ENCODE measurements at regions not wholly inside any gene's neighbourhood (a gene's known extent, or its start where the extent isn't known, plus 50 kb on each side); places are given as distances from the start of the nearest gene placed in this dataset.
"Not testable (repeated sequence)": the region's sequence is repeated elsewhere in the genome, so short reads cannot be mapped to it uniquely, and the experiment has no call there.

DNA sequence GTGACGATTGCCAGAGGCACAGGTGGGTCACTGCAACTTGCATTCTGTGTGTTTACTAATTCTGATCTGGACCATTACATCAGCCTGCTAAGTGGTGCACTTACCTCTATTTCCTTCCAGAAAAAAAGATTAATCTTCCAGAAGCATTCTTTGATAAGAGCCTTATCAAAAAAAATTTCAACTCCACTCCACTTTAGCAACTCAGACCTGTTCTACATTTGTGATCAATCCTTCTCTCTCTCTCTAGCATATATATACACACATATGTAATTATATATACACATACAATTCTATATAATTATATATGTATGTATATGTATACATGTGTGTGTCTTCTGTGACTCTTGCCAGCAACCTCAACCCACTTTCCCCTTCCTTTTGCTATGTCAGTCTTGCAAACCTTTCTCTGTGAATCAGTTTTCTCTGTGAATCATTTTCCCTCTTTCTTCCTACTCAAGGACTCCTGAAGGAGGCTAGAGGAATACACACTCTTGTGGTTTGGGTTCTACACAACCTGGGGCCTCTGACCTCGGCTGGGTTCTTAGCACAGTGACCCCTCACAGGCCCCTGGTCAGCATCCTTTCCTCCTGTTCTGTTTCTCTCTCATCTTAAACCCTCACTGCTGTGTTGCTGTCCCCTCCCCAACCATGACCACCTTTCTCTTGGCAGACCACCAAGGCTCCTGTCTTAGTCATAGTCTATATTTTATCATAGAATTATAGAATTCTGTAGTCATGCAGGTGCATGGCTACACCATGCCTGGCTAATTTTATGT, 130.4 kb upstream of the PELI1 start:
- ATAC-seq (no peak), DNase-seq (no peak)
- intact Hi-C loops (cut with micrococcal nuclease) = no loop called here

GRCh38 chr2:64275174-64275466, 130.9 kb upstream of the PELI1 start:
- no peak for DNase-seq
- intact Hi-C loops (cut with micrococcal nuclease) = no loop called here
- no peak for ATAC-seq

GRCh38 chr2:64276417-64277095, 132.3 kb upstream of the PELI1 start:
- ATAC-seq (no peak), DNase-seq (no peak)
- intact Hi-C loops (cut with micrococcal nuclease) = no loop called here

DNA sequence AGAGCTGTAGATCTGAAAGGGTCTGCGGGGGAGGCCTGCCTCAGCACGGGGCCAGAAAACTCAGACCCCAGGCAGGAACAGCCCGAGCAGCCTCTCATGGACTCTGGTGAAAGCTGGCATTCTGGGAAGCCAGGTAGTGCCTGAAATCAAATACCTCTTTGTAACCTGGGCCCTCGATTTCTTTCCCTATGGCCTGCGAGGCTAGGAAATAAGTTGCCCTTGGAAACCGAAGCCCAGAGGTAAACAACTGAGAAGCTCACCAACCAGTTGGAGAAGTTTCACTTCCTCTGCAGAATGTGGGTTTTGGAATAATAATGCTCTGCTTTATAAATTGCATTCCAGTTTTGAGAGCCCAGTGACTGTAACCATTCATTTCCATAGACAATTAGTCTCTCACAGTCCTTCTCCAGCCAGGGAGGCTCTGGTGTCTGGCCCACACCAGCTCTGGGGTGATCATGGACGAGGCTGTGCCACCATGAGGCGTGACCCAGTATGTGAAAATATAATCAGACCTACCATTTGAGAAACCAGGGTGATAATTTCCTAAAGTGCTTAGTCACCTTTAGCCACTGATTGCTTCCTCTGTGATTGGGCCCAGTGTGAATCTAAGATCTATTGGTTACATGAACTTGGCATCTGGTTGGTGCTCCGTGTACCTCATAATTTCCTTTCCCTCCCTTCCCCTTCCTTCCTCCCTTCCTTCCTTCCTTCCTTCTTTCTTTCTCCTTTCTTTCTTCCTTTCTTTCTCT, 133.1 kb upstream of the PELI1 start:
- ATAC-seq (peak; percentile 4), DNase-seq (no peak)
- intact Hi-C loops (cut with micrococcal nuclease) = no loop called here

DNA sequence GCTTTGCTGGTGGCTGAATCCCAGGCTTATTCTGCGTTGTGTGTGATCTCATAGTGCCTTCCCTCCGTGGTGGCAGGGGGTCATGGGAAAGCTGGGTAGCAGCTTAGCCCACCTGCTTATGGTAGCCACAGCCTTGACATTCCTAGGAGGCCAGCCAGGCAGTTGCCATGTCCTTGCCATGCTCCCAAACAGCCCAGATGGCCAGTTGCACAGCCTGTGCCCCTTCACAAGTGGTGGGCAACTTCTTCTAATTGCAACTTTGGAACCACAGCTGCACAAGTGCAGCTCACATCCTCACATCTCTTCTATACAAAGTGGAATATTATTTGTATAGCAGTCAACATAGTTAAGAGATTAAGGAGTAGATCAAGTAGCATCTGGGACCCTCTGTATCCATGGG, 136.6 kb upstream of the PELI1 start:
- intact Hi-C loops (cut with micrococcal nuclease); DNase-seq; ATAC-seq: not testable (repeated sequence)

- intact Hi-C loops (cut with micrococcal nuclease) = no loop called here
- no peak for DNase-seq
- no peak for ATAC-seq
Measured at GRCh38 chr2:64283006-64283570, 138.9 kb upstream of the PELI1 start.

DNA sequence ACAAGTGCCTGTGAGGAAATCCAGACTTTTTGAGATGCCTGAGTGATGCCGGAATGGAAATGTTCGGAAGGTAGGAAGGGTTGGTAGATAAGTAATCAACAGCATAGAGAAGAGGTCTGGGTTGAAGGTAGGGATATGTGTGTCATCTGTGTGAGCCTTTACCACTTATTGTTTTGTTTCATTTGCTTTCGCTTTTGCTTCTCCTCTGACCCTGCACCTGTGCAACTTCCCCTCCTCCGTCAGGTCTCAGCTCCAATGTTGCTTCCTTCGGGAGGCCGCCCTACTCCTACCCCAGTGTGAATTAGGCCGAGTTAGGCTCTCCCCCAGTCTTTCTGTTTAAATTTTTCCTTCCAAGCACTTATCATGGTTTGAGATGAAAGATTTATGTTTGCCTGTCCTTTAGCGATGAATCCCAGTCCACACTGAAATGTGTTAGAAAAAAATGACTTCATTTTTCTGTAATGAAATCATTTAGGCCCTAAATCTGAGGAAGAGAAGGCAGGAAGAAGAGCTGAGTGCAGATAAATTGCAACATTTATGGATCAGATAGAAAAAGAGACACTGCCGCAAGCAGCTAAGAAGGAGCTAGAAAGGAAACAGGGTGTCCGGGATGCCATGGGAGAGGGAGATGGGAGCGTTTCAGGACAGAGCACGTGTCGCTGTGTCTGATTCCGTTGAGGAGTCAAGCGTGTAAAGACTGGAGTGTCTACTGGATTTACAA, 139.6 kb upstream of the PELI1 start:
- DNase-seq = no peak
- intact Hi-C loops (cut with micrococcal nuclease) = no loop called here
- peak; percentile 58 for ATAC-seq

DNA sequence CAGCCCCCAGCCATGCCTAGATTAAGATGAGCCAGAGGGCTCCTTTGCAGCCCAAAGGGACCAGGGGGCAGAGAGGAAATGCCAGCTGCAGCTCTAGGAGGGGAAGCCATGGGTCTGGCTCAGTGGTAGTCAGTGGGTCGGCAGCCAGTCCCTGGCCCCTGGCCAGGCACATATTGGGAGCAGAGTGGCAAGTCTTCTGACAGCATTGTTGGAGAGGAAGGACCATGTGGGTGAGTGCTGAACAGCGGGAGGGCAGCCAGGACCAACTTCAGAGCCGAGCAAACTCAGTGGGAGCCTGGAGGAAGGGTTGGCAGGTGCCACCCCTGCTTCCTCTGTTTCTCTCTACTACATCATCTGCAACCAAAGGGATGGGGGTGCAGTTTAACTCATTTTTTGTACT, 140.5 kb upstream of the PELI1 start:
- intact Hi-C loops (cut with micrococcal nuclease) = no loop called here
- DNase-seq (peak; percentile 45), ATAC-seq (peak; percentile 19)

DNA sequence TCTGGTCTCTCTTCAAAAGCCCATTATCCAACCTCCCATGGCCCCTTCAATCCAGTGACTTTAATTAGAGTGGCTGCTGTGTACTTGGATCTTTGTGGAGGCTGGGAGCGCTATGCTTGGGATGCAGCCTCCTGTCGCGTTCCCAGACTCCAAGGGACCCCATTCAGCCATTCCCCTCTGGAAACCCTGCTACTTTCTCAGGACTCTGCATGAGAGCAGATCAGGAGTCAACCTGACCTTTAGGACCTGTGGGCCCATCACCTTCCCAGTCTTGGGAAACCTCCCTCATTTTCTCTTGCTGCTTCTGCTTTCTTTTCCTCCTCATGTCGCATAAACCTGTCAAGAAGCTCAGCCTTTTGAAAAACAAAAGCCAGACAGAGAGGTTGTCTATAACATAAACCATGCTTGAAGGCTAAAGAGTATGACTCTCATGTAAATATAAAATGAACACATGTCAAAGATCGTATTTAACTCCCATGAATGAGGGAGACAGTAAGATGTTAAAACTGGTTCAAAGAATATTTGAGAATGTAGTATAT, 143.1 kb upstream of the PELI1 start:
- intact Hi-C loops (cut with micrococcal nuclease) = no loop called here
- no peak for DNase-seq
- no peak for ATAC-seq

DNA sequence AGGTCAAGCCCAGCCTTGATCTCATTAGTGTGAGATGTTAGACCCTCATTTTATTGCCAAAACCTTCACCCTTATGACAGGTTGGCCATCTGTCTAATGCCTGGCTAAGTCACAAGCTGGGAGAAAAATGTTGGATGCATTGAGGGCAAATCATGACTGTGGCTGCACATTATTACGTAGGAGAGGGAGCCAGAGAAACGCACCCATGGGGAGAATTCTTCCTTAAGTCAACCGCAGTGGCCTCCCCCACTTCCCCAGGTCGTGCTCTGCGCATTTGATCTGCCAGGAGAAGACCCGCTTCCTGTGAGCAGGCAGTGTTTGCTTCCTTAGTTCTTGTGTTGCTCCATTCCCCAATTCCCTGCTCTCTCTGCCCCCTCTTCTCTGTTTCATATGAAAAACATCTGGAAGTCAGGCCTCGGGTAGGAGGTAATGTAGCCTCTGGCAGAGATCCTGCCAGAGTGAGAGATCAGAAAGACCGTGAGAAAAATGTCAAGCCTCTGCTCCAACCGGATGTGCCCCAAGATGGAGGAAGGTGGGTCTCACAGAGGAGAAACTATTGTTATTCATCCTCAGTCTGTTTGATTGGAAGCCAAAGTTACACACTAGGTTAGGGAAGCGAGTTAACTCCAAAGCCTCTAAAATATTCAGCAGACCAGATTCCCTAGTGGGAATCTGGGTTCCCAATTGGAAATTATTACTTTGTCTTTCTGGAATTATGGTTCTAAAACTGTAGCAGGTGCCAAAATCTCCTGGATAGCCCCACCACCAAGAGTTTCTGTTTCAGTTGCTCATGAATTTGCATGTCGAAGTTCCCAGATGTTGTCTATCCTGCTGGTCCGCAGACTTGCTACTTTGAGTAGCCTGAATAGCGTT, 144.3 kb upstream of the PELI1 start:
- DNase-seq (no peak), ATAC-seq (peak; percentile 78)
- intact Hi-C loops (cut with micrococcal nuclease) = no loop called here

GRCh38 chr2:64289251-64289650, 145.0 kb upstream of the PELI1 start:
- ATAC-seq (no peak), DNase-seq (no peak)
- intact Hi-C loops (cut with micrococcal nuclease) = no loop called here

- DNase-seq = no peak
- ATAC-seq = no peak
- intact Hi-C loops (cut with micrococcal nuclease) = no loop called here
Measured at GRCh38 chr2:64289737-64290136, 145.5 kb upstream of the PELI1 start.

GRCh38 chr2:64291181-64291580, 147.0 kb upstream of the PELI1 start:
- ATAC-seq (no peak), DNase-seq (no peak)

GRCh38 chr2:64295326-64296139, 151.3 kb upstream of the PELI1 start:
- intact Hi-C loops (cut with micrococcal nuclease) = no loop called here
- no peak for ATAC-seq

More at GRCh38 chr2:64291181-64291580, 147.0 kb upstream of the PELI1 start:
- intact Hi-C loops (cut with micrococcal nuclease) = no loop called here

DNA sequence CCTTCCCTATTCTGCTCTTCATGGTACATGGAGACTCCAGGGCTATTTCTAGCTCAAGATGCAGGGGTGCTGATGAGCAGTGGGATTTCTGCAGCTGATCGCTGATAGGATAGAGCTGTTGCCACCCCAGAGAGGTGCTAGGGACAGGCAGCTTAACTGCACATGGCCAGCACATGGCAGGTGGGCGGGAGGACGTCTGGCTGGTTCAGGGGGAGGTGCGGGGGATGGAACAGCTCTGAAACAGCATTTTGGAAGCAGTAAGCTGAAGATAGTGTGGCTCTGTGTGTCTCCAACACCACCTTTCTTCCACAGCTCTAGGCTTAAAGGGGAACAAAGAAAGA, 151.9 kb upstream of the PELI1 start:
- intact Hi-C loops (cut with micrococcal nuclease) = no loop called here
- DNase-seq (no peak), ATAC-seq (no peak)

More at GRCh38 chr2:64295326-64296139, 151.3 kb upstream of the PELI1 start:
- no peak for DNase-seq

- intact Hi-C loops (cut with micrococcal nuclease) = no loop called here
- DNase-seq (no peak), ATAC-seq (no peak)
Measured at GRCh38 chr2:64296695-64297346, 152.6 kb upstream of the PELI1 start.

DNA sequence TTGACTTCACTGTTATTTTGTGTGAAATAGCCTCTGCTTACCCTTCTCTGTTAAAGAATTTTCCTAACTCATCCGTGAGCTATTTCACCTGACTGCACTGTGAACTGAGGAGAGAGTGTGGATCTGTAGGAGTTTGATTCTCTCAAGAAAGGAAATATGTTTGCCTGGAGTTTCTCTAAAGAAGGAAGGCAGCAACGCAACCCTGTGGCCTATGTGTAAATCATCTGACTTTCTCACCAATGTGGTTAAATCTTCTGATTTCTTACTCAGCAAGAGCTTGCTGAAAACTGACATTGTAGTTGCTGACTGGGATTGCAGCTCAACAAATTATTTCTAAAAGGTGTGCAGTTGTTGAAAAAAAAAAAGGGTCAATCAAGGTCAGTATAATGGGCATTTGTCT, 153.9 kb upstream of the PELI1 start:
- DNase-seq (no peak), ATAC-seq (no peak)
- intact Hi-C loops (cut with micrococcal nuclease) = no loop called here

Measured in left ventricle myocardium superior (tissue), 1 donor.